ENCODE measurements at regions not wholly inside any gene's neighbourhood (a gene's known extent, or its start where the extent isn't known, plus 50 kb on each side); places are given as distances from the start of the nearest gene placed in this dataset.

- no peak for DNase-seq (ENCODE audit: extremely low spot score)
- H3K4me1 ChIP-seq, result no peaks in the 10 kb centered on the region
- no peaks in the 10 kb centered on the region for H3K27me3 ChIP-seq
- 89% methylated on average over 2 of the region's 2 CpGs for WGBS
- no peak overlapping the region for H3K27ac ChIP-seq (replicated peaks in 1 of 4)
- TF ChIP-seq EP300 (IDR thresholded peaks at IDR 0.05) (no peak), POLR2AphosphoS5 (IDR thresholded peaks at IDR 0.05) (no peak), CTCF (IDR thresholded peaks at IDR 0.05) (no peak), POLR2A (IDR thresholded peaks at IDR 0.05; ENCODE audit: low read depth) (no peak)
- peaks cover 0 to 7% (median 3%) of the 10 kb centered on the region in 4 donors for H3K9me3 ChIP-seq
- H3K36me3 ChIP-seq, result no peaks in the 10 kb centered on the region
- H3K4me3 ChIP-seq, result no peak overlapping the region
- intact Hi-C loops (cut with DNase I), result no loop called here
Observed at GRCh38 chr6:48449002-48449401, 338.0 kb upstream of the PTCHD4 start.

GRCh38 chr6:48447251-48447650 lies 336.3 kb upstream of the PTCHD4 start:
- H3K4me3 ChIP-seq, result no peak overlapping the region
- H3K27me3 ChIP-seq, result no peaks in the 10 kb centered on the region
- TF ChIP-seq POLR2AphosphoS5 (IDR thresholded peaks at IDR 0.05), result no peak
- no peak for TF ChIP-seq EP300 (IDR thresholded peaks at IDR 0.05)
- no peak for TF ChIP-seq POLR2A (IDR thresholded peaks at IDR 0.05; ENCODE audit: low read depth)
- peaks cover 0 to 7% (median 3%) of the 10 kb centered on the region in 4 donors for H3K9me3 ChIP-seq
- no peak for DNase-seq (ENCODE audit: extremely low spot score)
- WGBS, result 93% methylated on average over 5 of the region's 5 CpGs
- H3K36me3 ChIP-seq, result no peaks in the 10 kb centered on the region
- no peak overlapping the region for H3K27ac ChIP-seq (replicated peaks in 1 of 4)
- no peaks in the 10 kb centered on the region for H3K4me1 ChIP-seq
- intact Hi-C loops (cut with DNase I), result no loop called here

- no peaks in the 10 kb centered on the region for H3K4me1 ChIP-seq
- no peak overlapping the region for H3K4me3 ChIP-seq
- no peaks in the 10 kb centered on the region for H3K36me3 ChIP-seq
- no peaks in the 10 kb centered on the region for H3K9me3 ChIP-seq
- no peak overlapping the region for H3K27ac ChIP-seq (replicated peaks in 1 of 4)
- intact Hi-C loops (cut with DNase I), result no loop called here
- no peak for DNase-seq (ENCODE audit: extremely low spot score)
- H3K27me3 ChIP-seq, result no peaks in the 10 kb centered on the region
- TF ChIP-seq POLR2A (IDR thresholded peaks at IDR 0.05; ENCODE audit: low read depth) (no peak), EP300 (IDR thresholded peaks at IDR 0.05) (no peak)
Observed at GRCh38 chr6:48429610-48430009, 318.6 kb upstream of the PTCHD4 start.

GRCh38 chr6:48429021-48429420 lies 318.0 kb upstream of the PTCHD4 start:
- no peaks in the 10 kb centered on the region for H3K27me3 ChIP-seq
- no peak overlapping the region for H3K4me3 ChIP-seq
- H3K9me3 ChIP-seq, result no peaks in the 10 kb centered on the region
- intact Hi-C loops (cut with DNase I), result no loop called here
- H3K4me1 ChIP-seq, result no peaks in the 10 kb centered on the region
- H3K36me3 ChIP-seq, result no peaks in the 10 kb centered on the region
- TF ChIP-seq POLR2AphosphoS5 (IDR thresholded peaks at IDR 0.05), result no peak
- TF ChIP-seq CTCF (IDR thresholded peaks at IDR 0.05), result no peak
- no peak for TF ChIP-seq EP300 (IDR thresholded peaks at IDR 0.05)
- no peak for TF ChIP-seq POLR2A (IDR thresholded peaks at IDR 0.05; ENCODE audit: low read depth)
- H3K27ac ChIP-seq (replicated peaks in 1 of 4), result no peak overlapping the region
- DNase-seq (ENCODE audit: extremely low spot score), result no peak

GRCh38 chr6:48426636-48427035 lies 315.6 kb upstream of the PTCHD4 start:
- no peaks in the 10 kb centered on the region for H3K4me1 ChIP-seq
- 94% methylated on average over 3 of the region's 3 CpGs for WGBS
- no peaks in the 10 kb centered on the region for H3K36me3 ChIP-seq
- intact Hi-C loops (cut with DNase I), result no loop called here
- H3K27me3 ChIP-seq, result no peaks in the 10 kb centered on the region
- no peak for DNase-seq (ENCODE audit: extremely low spot score)
- TF ChIP-seq CTCF (IDR thresholded peaks at IDR 0.05) (no peak), POLR2AphosphoS5 (IDR thresholded peaks at IDR 0.05) (no peak), EP300 (IDR thresholded peaks at IDR 0.05) (no peak), POLR2A (IDR thresholded peaks at IDR 0.05; ENCODE audit: low read depth) (no peak)
- H3K4me3 ChIP-seq, result no peak overlapping the region
- peaks cover 0 to 4% (median 0%) of the 10 kb centered on the region in 4 donors for H3K9me3 ChIP-seq
- H3K27ac ChIP-seq (replicated peaks in 1 of 4), result no peak overlapping the region

GRCh38 chr6:48423640-48424365 lies 312.8 kb upstream of the PTCHD4 start:
- Histone ChIP-seq H3K9me3 (peaks cover 0 to 4% (median 0%) of the 10 kb centered on the region in 4 donors), H3K4me1 (no peaks in the 10 kb centered on the region), H3K27me3 (no peaks in the 10 kb centered on the region), H3K36me3 (no peaks in the 10 kb centered on the region), H3K27ac (replicated peaks in 1 of 4) (no peak overlapping the region), H3K4me3 (no peak overlapping the region)
- 86% methylated on average over 1 of the region's 1 CpG for WGBS
- intact Hi-C loops (cut with DNase I), result no loop called here
- TF ChIP-seq EP300 (IDR thresholded peaks at IDR 0.05), result no peak
- TF ChIP-seq POLR2AphosphoS5 (IDR thresholded peaks at IDR 0.05), result no peak
- TF ChIP-seq CTCF (IDR thresholded peaks at IDR 0.05), result no peak
- TF ChIP-seq POLR2A (IDR thresholded peaks at IDR 0.05; ENCODE audit: low read depth), result no peak
- DNase-seq (ENCODE audit: extremely low spot score), result no peak

Data from esophagus muscularis mucosa (tissue), 4 donors.